ENCODE measurements at regions not wholly inside any gene's neighbourhood (a gene's known extent, or its start where the extent isn't known, plus 50 kb on each side); places are given as distances from the start of the nearest gene placed in this dataset.

GRCh38 chr16:73663720-73664119 lies 615.8 kb upstream of the ZFHX3 start:
- no peak for DNase-seq

GRCh38 chr16:73636196-73636595 lies 588.3 kb upstream of the ZFHX3 start:
- no peak for DNase-seq

GRCh38 chr16:73629011-73629410 lies 581.1 kb upstream of the ZFHX3 start:
- no peak for DNase-seq

- DNase-seq: no peak
Measured at GRCh38 chr16:73617738-73618137, 569.8 kb upstream of the ZFHX3 start.

GRCh38 chr16:73616770-73617169 lies 568.8 kb upstream of the ZFHX3 start:
- no peak for DNase-seq

- DNase-seq: no peak
Measured at GRCh38 chr16:73616166-73616753, 568.3 kb upstream of the ZFHX3 start.

- DNase-seq: no peak
Measured at GRCh38 chr16:73615071-73615940, 567.4 kb upstream of the ZFHX3 start.

GRCh38 chr16:73614131-73614530 lies 566.2 kb upstream of the ZFHX3 start:
- no peak for DNase-seq

- no peak for DNase-seq
Measured at GRCh38 chr16:73610605-73611156, 562.8 kb upstream of the ZFHX3 start.

- no peak for DNase-seq
Measured at GRCh38 chr16:73610160-73610559, 562.2 kb upstream of the ZFHX3 start.

- DNase-seq: no peak
Measured at GRCh38 chr16:73608911-73609310, 561.0 kb upstream of the ZFHX3 start.

- no peak for DNase-seq
Measured at GRCh38 chr16:73605309-73605708, 557.4 kb upstream of the ZFHX3 start.

GRCh38 chr16:73601911-73602310 lies 554.0 kb upstream of the ZFHX3 start:
- DNase-seq: no peak

- DNase-seq: no peak
Measured at GRCh38 chr16:73599870-73600269, 551.9 kb upstream of the ZFHX3 start.

- DNase-seq: no peak
Measured at GRCh38 chr16:73599351-73599750, 551.4 kb upstream of the ZFHX3 start.

- DNase-seq: no peak
Measured at GRCh38 chr16:73584157-73584556, 536.2 kb upstream of the ZFHX3 start.

- DNase-seq: no peak
Measured at GRCh38 chr16:73572135-73572828, 524.4 kb upstream of the ZFHX3 start.

- no peak for DNase-seq
Measured at GRCh38 chr16:73569266-73569980, 521.5 kb upstream of the ZFHX3 start.

- no peak for DNase-seq
Measured at GRCh38 chr16:73568769-73569168, 520.8 kb upstream of the ZFHX3 start.

- DNase-seq: no peak
Measured at GRCh38 chr16:73565925-73566324, 518.0 kb upstream of the ZFHX3 start.

- no peak for DNase-seq
Measured at GRCh38 chr16:73565263-73565662, 517.3 kb upstream of the ZFHX3 start.

GRCh38 chr16:73563709-73564108 lies 515.8 kb upstream of the ZFHX3 start:
- no peak for DNase-seq

- no peak for DNase-seq
Measured at GRCh38 chr16:73560497-73560896, 512.6 kb upstream of the ZFHX3 start.

Measured in inflammatory macrophage treated with lipopolysaccharide for 4 hours (primary cell).